Ovary (tissue), 7 donors: ENCODE measurements at regions not wholly inside any gene's neighbourhood (a gene's known extent, or its start where the extent isn't known, plus 50 kb on each side); places are given as distances from the start of the nearest gene placed in this dataset.

ENCODE experiments used
- DNase-seq, 5 donors: peaks; one replicate each; pipeline ENCODE4 v3.0.0-alpha.2; 2019 to 2020
- H3K27ac ChIP-seq, 2 donors: fragments of 200-600 bp; one replicate each; pipeline versions ENCODE4 v1.5.1 to v1.8.0; 2019 to 2022
- H3K27me3 ChIP-seq: fragments of 200-600 bp; one replicate; pipeline ENCODE4 v1.8.0; 2022
- H3K36me3 ChIP-seq: fragments of 200-600 bp; sonication (generic); one replicate; pipeline ENCODE4 v1.5.1; 2019
- H3K4me1 ChIP-seq: one replicate; pipeline ENCODE4 v1.8.1; 2013; ENCODE audit warnings: mild to moderate bottlenecking, moderate library complexity; ENCODE audit not compliant: insufficient read depth
- H3K4me3 ChIP-seq: fragments of 200-600 bp; sonication (generic); one replicate; pipeline ENCODE4 v1.5.1; 2017
- H3K9me3 ChIP-seq, 2 donors: fragments of 200-600 bp in 1 of 2; sonication (generic) in 1 of 2; one replicate each; pipeline versions ENCODE4 v1.5.1 to v1.8.1; 2013 to 2019; ENCODE audit warnings: mild to moderate bottlenecking in 1 of 2, moderate library complexity in 1 of 2
- EP300 ChIP-seq: sonication (generic); formaldehyde crosslinking; IDR thresholded peaks from one replicate; pipeline ENCODE4 v1.6.1; 2017; ENCODE audit warnings: antibody characterized with exemption
- POLR2A ChIP-seq: fragments of 450-650 bp; IDR thresholded peaks from one replicate; pipeline ENCODE4 v1.6.1; 2017; ENCODE audit warnings: antibody characterized with exemption, mild to moderate bottlenecking, moderate library complexity
- WGBS, 3 donors: extraction: QIAGEN DNeasy Blood & Tissue Kit in 1 of 3; methylation state at CpG; one replicate each; pipeline versions ENCODE4 v1.1.5 to v1.1.7; 2013 to 2017; 5-methylcytosine and 5-hydroxymethylcytosine counted together
- intact Hi-C, 4 donors: fragments of 100-400 bp; cut with DNase I; formaldehyde crosslinking; loops; one replicate each; pipeline versions ENCODE4 v1.11.0 to v1.15.1; 2022 to 2023
- TF ChIP-seq, protein P1 (sequence below), 3 donors: fragments of 450-650 bp in 2 of 3; fragments of 200-600 bp in 1 of 3; IDR thresholded peaks; one replicate each; pipeline versions ENCODE4 v1.5.1 to v1.8.0; 2016 to 2022; ENCODE audit warnings: antibody characterized with exemption in 3 of 3, mild to moderate bottlenecking in 1 of 3
- donor health status: DM: no; HTN: no; CAD: no; lungs with moderate emphysema.
- donor health status: DM: no; HTN: no; CAD: no.
- donor health status: Bipolar disorder and iron deficiency.
- donor health status: DM: no; HTN: no; CAD: no.
- donor health status: DM: yes; HTN: yes; CAD: no.

DNA sequence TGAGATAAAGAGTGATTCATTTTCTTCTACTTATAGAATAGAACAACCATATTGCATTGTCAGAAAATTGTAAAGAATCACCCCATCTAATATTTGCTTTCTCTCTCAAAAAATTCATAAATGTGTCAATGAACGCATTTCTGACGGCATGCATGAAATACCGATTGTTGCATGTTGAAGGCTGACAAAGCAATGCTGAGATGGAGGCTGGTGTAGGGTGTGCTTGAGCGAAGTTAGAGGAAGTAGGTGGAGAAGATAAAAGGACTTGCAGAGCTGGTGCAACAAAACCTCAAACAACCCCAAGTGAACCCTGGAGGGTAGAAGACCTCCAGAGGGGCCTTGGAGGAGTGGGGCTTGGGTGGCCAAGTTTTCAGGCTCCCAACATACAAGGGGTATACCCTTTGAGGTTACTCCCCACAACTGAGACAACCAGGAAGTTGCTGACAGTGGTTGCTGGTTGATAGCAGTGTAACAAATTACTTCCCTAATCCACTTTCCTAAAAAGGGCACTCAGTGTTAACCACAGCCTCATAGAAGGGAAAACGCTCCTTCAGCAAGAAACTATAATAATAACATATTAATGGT is 452.7 kb downstream of the NLGN4X start:
- 60 to 83% (median 68%) methylated on average over 5 of the region's 5 CpGs for WGBS, 3 donors
- Histone ChIP-seq H3K27me3 (no peaks in the 10 kb centered on the region), H3K36me3 (no peaks in the 10 kb centered on the region), H3K27ac (no peak overlapping the region), H3K4me3 (no peak overlapping the region), H3K4me1 (no peaks in the 10 kb centered on the region), H3K9me3 (no peaks in the 10 kb centered on the region)
- no peak for DNase-seq
- TF ChIP-seq, protein P1, sequence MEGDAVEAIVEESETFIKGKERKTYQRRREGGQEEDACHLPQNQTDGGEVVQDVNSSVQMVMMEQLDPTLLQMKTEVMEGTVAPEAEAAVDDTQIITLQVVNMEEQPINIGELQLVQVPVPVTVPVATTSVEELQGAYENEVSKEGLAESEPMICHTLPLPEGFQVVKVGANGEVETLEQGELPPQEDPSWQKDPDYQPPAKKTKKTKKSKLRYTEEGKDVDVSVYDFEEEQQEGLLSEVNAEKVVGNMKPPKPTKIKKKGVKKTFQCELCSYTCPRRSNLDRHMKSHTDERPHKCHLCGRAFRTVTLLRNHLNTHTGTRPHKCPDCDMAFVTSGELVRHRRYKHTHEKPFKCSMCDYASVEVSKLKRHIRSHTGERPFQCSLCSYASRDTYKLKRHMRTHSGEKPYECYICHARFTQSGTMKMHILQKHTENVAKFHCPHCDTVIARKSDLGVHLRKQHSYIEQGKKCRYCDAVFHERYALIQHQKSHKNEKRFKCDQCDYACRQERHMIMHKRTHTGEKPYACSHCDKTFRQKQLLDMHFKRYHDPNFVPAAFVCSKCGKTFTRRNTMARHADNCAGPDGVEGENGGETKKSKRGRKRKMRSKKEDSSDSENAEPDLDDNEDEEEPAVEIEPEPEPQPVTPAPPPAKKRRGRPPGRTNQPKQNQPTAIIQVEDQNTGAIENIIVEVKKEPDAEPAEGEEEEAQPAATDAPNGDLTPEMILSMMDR (IDR thresholded peaks at IDR 0.05), result no peak
- TF ChIP-seq EP300 (no peak), POLR2A (no peak)
- intact Hi-C loops, result no loop called here

- DNase-seq, result no peak
- Histone ChIP-seq H3K36me3 (no peaks in the 10 kb centered on the region), H3K4me1 (no peaks in the 10 kb centered on the region), H3K4me3 (no peak overlapping the region), H3K9me3 (no peaks in the 10 kb centered on the region), H3K27ac (no peak overlapping the region), H3K27me3 (no peaks in the 10 kb centered on the region)
- intact Hi-C loops, result no loop called here
- TF ChIP-seq EP300, result no peak
Measured at GRCh38 chrX:5774446-5774845, 454.2 kb downstream of the NLGN4X start.

GRCh38 chrX:5771441-5771840 is 457.2 kb downstream of the NLGN4X start:
- WGBS, 3 donors, result 62 to 70% (median 67%) methylated on average over 3 of the region's 3 CpGs
- TF ChIP-seq EP300, result no peak
- no peak for TF ChIP-seq POLR2A
- TF ChIP-seq, protein P1 (IDR thresholded peaks at IDR 0.05), result no peak
- Histone ChIP-seq H3K4me1 (no peaks in the 10 kb centered on the region), H3K4me3 (no peak overlapping the region), H3K9me3 (no peaks in the 10 kb centered on the region), H3K27me3 (no peaks in the 10 kb centered on the region), H3K36me3 (no peaks in the 10 kb centered on the region), H3K27ac (no peak overlapping the region)
- intact Hi-C loops, result no loop called here
- DNase-seq, result no peak

- Histone ChIP-seq H3K27ac (no peak overlapping the region), H3K9me3 (no peaks in the 10 kb centered on the region), H3K4me1 (no peaks in the 10 kb centered on the region), H3K4me3 (no peak overlapping the region), H3K27me3 (no peaks in the 10 kb centered on the region), H3K36me3 (no peaks in the 10 kb centered on the region)
- 52 to 60% (median 57%) methylated on average over 4 of the region's 4 CpGs for WGBS, 3 donors
- intact Hi-C loops, result no loop called here
- TF ChIP-seq EP300 (no peak), POLR2A (no peak)
- TF ChIP-seq, protein P1 (IDR thresholded peaks at IDR 0.05), result no peak
- no peak for DNase-seq
Measured at GRCh38 chrX:5756616-5757015, 472.1 kb downstream of the NLGN4X start.

DNA sequence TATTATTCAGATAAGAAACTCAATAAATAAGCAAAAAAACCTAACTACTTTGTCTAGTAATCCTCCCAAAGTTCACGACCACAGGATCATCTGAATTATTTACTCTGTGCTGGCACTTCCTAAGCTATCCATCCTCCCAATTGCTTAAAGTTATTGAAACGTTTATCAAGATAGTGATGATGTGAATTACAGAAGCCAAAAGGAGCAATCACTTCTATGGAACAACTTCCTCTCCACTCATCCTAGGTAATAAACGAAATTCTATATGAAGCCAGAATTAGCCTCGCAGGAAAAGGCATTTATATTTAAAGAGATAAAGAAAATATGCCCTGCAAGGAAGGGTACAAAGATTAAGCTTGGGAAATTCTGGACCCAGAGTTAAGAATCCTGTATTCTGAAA is 475.4 kb downstream of the NLGN4X start:
- Histone ChIP-seq H3K4me1 (no peaks in the 10 kb centered on the region), H3K4me3 (no peak overlapping the region), H3K27me3 (no peaks in the 10 kb centered on the region), H3K9me3 (no peaks in the 10 kb centered on the region), H3K27ac (no peak overlapping the region), H3K36me3 (no peaks in the 10 kb centered on the region)
- intact Hi-C loops, result no loop called here
- no peak for DNase-seq
- WGBS, 3 donors, result 43 to 63% (median 49%) methylated on average over 4 of the region's 4 CpGs
- no peak for TF ChIP-seq EP300
- TF ChIP-seq, protein P1 (IDR thresholded peaks at IDR 0.05), result no peak
- no peak for TF ChIP-seq POLR2A
